Hepatocyte (in vitro differentiated cells): ENCODE measurements at regions not wholly inside any gene's neighbourhood (a gene's known extent, or its start where the extent isn't known, plus 50 kb on each side); places are given as distances from the start of the nearest gene placed in this dataset.

ENCODE experiments used
- DNase-seq: peaks from one replicate; pipeline ENCODE4 v3.0.0-alpha.2; 2016; ENCODE audit warnings: low spot score
- H2AFZ ChIP-seq: fragments of 200-600 bp; sonication (generic); 2 replicates; pipeline ENCODE4 v1.6.0; 2016; ENCODE audit warnings: antibody characterized with exemption, mild to moderate bottlenecking
- H3K27ac ChIP-seq: fragments of 200-600 bp; sonication (generic); 2 replicates; pipeline ENCODE4 v1.5.1; 2016; ENCODE audit warnings: mild to moderate bottlenecking
- H3K27me3 ChIP-seq: fragments of 200-600 bp; sonication (generic); 2 replicates; pipeline ENCODE4 v1.6.1; 2016
- H3K36me3 ChIP-seq: fragments of 200-600 bp; sonication (generic); replicated peaks from 2 replicates; pipeline ENCODE4 v1.5.1; 2016; ENCODE audit warnings: low read depth; ENCODE audit not compliant: insufficient read depth
- H3K4me1 ChIP-seq: fragments of 200-600 bp; sonication (generic); 2 replicates; pipeline ENCODE4 v1.5.1; 2016; ENCODE audit warnings: mild to moderate bottlenecking, moderate library complexity; ENCODE audit not compliant: insufficient read depth
- H3K4me2 ChIP-seq: fragments of 200-600 bp; sonication (generic); 2 replicates; pipeline ENCODE4 v1.6.0; 2016
- H3K4me3 ChIP-seq: fragments of 200-600 bp; sonication (generic); 2 replicates; pipeline ENCODE4 v1.5.1; 2016; ENCODE audit warnings: mild to moderate bottlenecking
- H3K79me2 ChIP-seq: fragments of 200-600 bp; sonication (generic); 2 replicates; pipeline ENCODE4 v1.6.0; 2017; ENCODE audit warnings: mild to moderate bottlenecking
- H3K9me2 ChIP-seq: fragments of 200-600 bp; sonication (generic); replicated peaks from 2 replicates; pipeline ENCODE4 v1.6.0; 2017; ENCODE audit warnings: mild to moderate bottlenecking; ENCODE audit not compliant: insufficient read depth
- H3K9me3 ChIP-seq: fragments of 200-600 bp; sonication (generic); 2 replicates; pipeline ENCODE4 v1.5.1; 2016; ENCODE audit warnings: low read depth, mild to moderate bottlenecking
- H4K20me1 ChIP-seq: fragments of 200-600 bp; sonication (generic); 2 replicates; pipeline ENCODE4 v1.6.0; 2016; ENCODE audit warnings: mild to moderate bottlenecking; ENCODE audit not compliant: insufficient read depth, poor library complexity, severe bottlenecking
- CTCF ChIP-seq: fragments of 200-600 bp; sonication (generic); IDR thresholded peaks from 2 replicates; pipeline ENCODE4 v1.5.1; 2016; ENCODE audit warnings: antibody characterized with exemption, mild to moderate bottlenecking; ENCODE audit not compliant: poor library complexity
- EZH2 ChIP-seq: fragments of 200-600 bp; sonication (generic); IDR thresholded peaks from 2 replicates; pipeline ENCODE4 v1.6.1; 2016; ENCODE audit warnings: antibody characterized with exemption, mild to moderate bottlenecking, borderline replicate concordance
- EZH2phosphoT487 ChIP-seq: fragments of 200-600 bp; sonication (generic); IDR thresholded peaks from one replicate; pipeline ENCODE4 v1.6.1; 2018; ENCODE audit warnings: antibody characterized with exemption, mild to moderate bottlenecking, low read depth, moderate library complexity; ENCODE audit not compliant: unreplicated experiment, severe bottlenecking
- WGBS: methylation state at CpG from one replicate; pipeline ENCODE4 v1.1.6; 2016; ENCODE audit warnings: low lambda C conversion rate; ENCODE audit errors: missing lambda C conversion rate; 5-methylcytosine and 5-hydroxymethylcytosine counted together

GRCh38 chr16:86090461-86091170 lies 191.7 kb downstream of the IRF8 start:
- 51% methylated on average over 9 of the region's 9 CpGs for WGBS
- Histone ChIP-seq H4K20me1 (no peaks in the 10 kb centered on the region), H3K4me2 (no peak overlapping the region), H3K9me3 (no peaks in the 10 kb centered on the region), H2AFZ (no peak overlapping the region), H3K9me2 (no peaks in the 10 kb centered on the region), H3K4me3 (no peak overlapping the region), H3K27ac (no peak overlapping the region), H3K79me2 (no peaks in the 10 kb centered on the region), H3K36me3 (no peaks in the 10 kb centered on the region), H3K4me1 (no peaks in the 10 kb centered on the region), H3K27me3 (no peaks in the 10 kb centered on the region)
- no peak for DNase-seq
- TF ChIP-seq EZH2phosphoT487 (no peak), EZH2 (no peak), CTCF (no peak)

- DNase-seq = no peak
- Histone ChIP-seq H3K27me3 (no peaks in the 10 kb centered on the region), H3K4me2 (no peak overlapping the region), H3K9me2 (no peaks in the 10 kb centered on the region), H3K27ac (no peak overlapping the region), H3K36me3 (no peaks in the 10 kb centered on the region), H3K4me1 (no peaks in the 10 kb centered on the region), H3K9me3 (no peaks in the 10 kb centered on the region), H2AFZ (no peak overlapping the region), H3K79me2 (no peaks in the 10 kb centered on the region), H3K4me3 (no peak overlapping the region), H4K20me1 (no peaks in the 10 kb centered on the region)
- TF ChIP-seq EZH2phosphoT487 = no peak
- no peak for TF ChIP-seq CTCF
- no peak for TF ChIP-seq EZH2
- WGBS = 95% methylated on average over 7 of the region's 7 CpGs
Observed at GRCh38 chr16:86091976-86092375, 193.0 kb downstream of the IRF8 start.

GRCh38 chr16:86092586-86093480 lies 193.9 kb downstream of the IRF8 start:
- Histone ChIP-seq H4K20me1 (no peaks in the 10 kb centered on the region), H3K27ac (no peak overlapping the region), H2AFZ (no peak overlapping the region), H3K4me2 (no peak overlapping the region), H3K36me3 (no peaks in the 10 kb centered on the region), H3K9me3 (no peaks in the 10 kb centered on the region), H3K27me3 (no peaks in the 10 kb centered on the region), H3K79me2 (no peaks in the 10 kb centered on the region), H3K4me3 (no peak overlapping the region), H3K4me1 (no peaks in the 10 kb centered on the region), H3K9me2 (no peaks in the 10 kb centered on the region)
- TF ChIP-seq EZH2phosphoT487 (no peak), EZH2 (no peak), CTCF (no peak)
- DNase-seq = no peak
- 92% methylated on average over 27 of the region's 27 CpGs for WGBS
